Stimulated activated CD8-positive, alpha-beta memory T cell treated with anti-CD3 and anti-CD28 coated beads, Interleukin-12 subunit alpha, Interleukin-12 subunit beta, amount 100 ng/mL, for 1 hour (primary cell): ENCODE measurements at regions not wholly inside any gene's neighbourhood (a gene's known extent, or its start where the extent isn't known, plus 50 kb on each side); places are given as distances from the start of the nearest gene placed in this dataset.
"Not testable (repeated sequence)": the region's sequence is repeated elsewhere in the genome, so short reads cannot be mapped to it uniquely, and the experiment has no call there.

Source experiments
- DNase-seq: peaks from one replicate; pipeline ENCODE4 v3.0.0-alpha.2; 2020; ENCODE audit warnings: low read depth

GRCh38 chr3:106263546-106263945, 394.7 kb upstream of the CBLB start:
- no peak for DNase-seq

GRCh38 chr3:106265704-106266103, 396.9 kb upstream of the CBLB start:
- DNase-seq, result no peak

- DNase-seq, result no peak
Observed at GRCh38 chr3:106268696-106269095, 399.9 kb upstream of the CBLB start.

GRCh38 chr3:106272302-106272701, 403.5 kb upstream of the CBLB start:
- DNase-seq, result no peak

- DNase-seq, result no peak
Observed at GRCh38 chr3:106275592-106275991, 406.8 kb upstream of the CBLB start.

- DNase-seq, result no peak
Observed at GRCh38 chr3:106276151-106276550, 407.3 kb upstream of the CBLB start.

- DNase-seq, result no peak
Observed at GRCh38 chr3:106276755-106277612, 408.2 kb upstream of the CBLB start.

- no peak for DNase-seq
Observed at GRCh38 chr3:106277731-106278130, 408.9 kb upstream of the CBLB start.

GRCh38 chr3:106281221-106281620, 412.4 kb upstream of the CBLB start:
- no peak for DNase-seq

- DNase-seq, result no peak
Observed at GRCh38 chr3:106282943-106283342, 414.1 kb upstream of the CBLB start.

GRCh38 chr3:106288781-106289180, 420.0 kb upstream of the CBLB start:
- no peak for DNase-seq

GRCh38 chr3:106290304-106290997, 421.6 kb upstream of the CBLB start:
- DNase-seq, result no peak

- DNase-seq, result no peak
Observed at GRCh38 chr3:106293161-106293560, 424.3 kb upstream of the CBLB start.

- DNase-seq, result no peak
Observed at GRCh38 chr3:106294121-106294520, 425.3 kb upstream of the CBLB start.

GRCh38 chr3:106296062-106296461, 427.2 kb upstream of the CBLB start:
- DNase-seq, result no peak

GRCh38 chr3:106299300-106300098, 430.7 kb upstream of the CBLB start:
- DNase-seq, result no peak

- no peak for DNase-seq
Observed at GRCh38 chr3:106302451-106303221, 433.8 kb upstream of the CBLB start.

GRCh38 chr3:106303766-106304165, 435.0 kb upstream of the CBLB start:
- no peak for DNase-seq

- DNase-seq, result no peak
Observed at GRCh38 chr3:106305127-106305526, 436.3 kb upstream of the CBLB start.

- no peak for DNase-seq
Observed at GRCh38 chr3:106305882-106306435, 437.1 kb upstream of the CBLB start.

- DNase-seq, result no peak
Observed at GRCh38 chr3:106309274-106309673, 440.5 kb upstream of the CBLB start.

GRCh38 chr3:106309798-106310197, 441.0 kb upstream of the CBLB start:
- not testable (repeated sequence) for DNase-seq
